Neutrophil (primary cell): ENCODE measurements at regions not wholly inside any gene's neighbourhood (a gene's known extent, or its start where the extent isn't known, plus 50 kb on each side); places are given as distances from the start of the nearest gene placed in this dataset.

Experiments used
- H3K27ac ChIP-seq: fragments of 200-600 bp; sonication (generic); 2 replicates; pipeline ENCODE4 v1.5.1; 2016; ENCODE audit warnings: mild to moderate bottlenecking, moderate library complexity
- H3K27me3 ChIP-seq: fragments of 200-600 bp; sonication (generic); 2 replicates; pipeline ENCODE4 v1.6.0; 2016; ENCODE audit warnings: mild to moderate bottlenecking
- H3K36me3 ChIP-seq: fragments of 200-600 bp; sonication (generic); 2 replicates; pipeline ENCODE4 v1.5.1; 2017
- H3K4me1 ChIP-seq, 2 experiments: fragments of 200-600 bp in 1 of 2; sonication (generic) in 1 of 2; 1 replicate in 1 of 2; 2 replicates in 1 of 2; pipeline versions ENCODE4 v1.5.1 to v1.6.1; 2013 to 2016; ENCODE audit warnings: low read depth in 1 of 2, low read length in 1 of 2, mild to moderate bottlenecking in 1 of 2, moderate library complexity in 1 of 2; ENCODE audit not compliant: control insufficient read depth in 1 of 2, insufficient read depth in 1 of 2
- H3K4me3 ChIP-seq, 2 experiments: fragments of 200-600 bp in 1 of 2; sonication (generic) in 1 of 2; 1 replicate in 1 of 2; 2 replicates in 1 of 2; pipeline ENCODE4 v1.5.1; 2013 to 2016; ENCODE audit warnings: low read depth in 1 of 2, low read length in 1 of 2, mild to moderate bottlenecking in 1 of 2, moderate library complexity in 1 of 2
- H3K9me3 ChIP-seq: fragments of 200-600 bp; sonication (generic); 2 replicates; pipeline ENCODE4 v1.5.1; 2016
- CTCF ChIP-seq: fragments of 200-600 bp; sonication (generic); IDR thresholded peaks from 2 replicates; pipeline ENCODE4 v1.5.1; 2016; ENCODE audit warnings: antibody characterized with exemption

- TF ChIP-seq CTCF: no peak
Observed at GRCh38 chr10:10951675-10952074, 66.0 kb upstream of the CELF2 start.

GRCh38 chr10:10952800-10953199 lies 64.9 kb upstream of the CELF2 start:
- Histone ChIP-seq H3K27ac (no peak overlapping the region), H3K9me3 (no peaks in the 10 kb centered on the region), H3K27me3 (peaks cover 4% of the 10 kb centered on the region), H3K4me1 (no peaks in the 10 kb centered on the region), H3K4me3 (no peak overlapping the region), H3K36me3 (no peaks in the 10 kb centered on the region)
- TF ChIP-seq CTCF: no peak

More at GRCh38 chr10:10951675-10952074, 66.0 kb upstream of the CELF2 start:
- Histone ChIP-seq H3K36me3 (no peaks in the 10 kb centered on the region), H3K4me1 (no peaks in the 10 kb centered on the region), H3K27ac (no peak overlapping the region), H3K9me3 (no peaks in the 10 kb centered on the region), H3K4me3 (no peak overlapping the region), H3K27me3 (peaks cover 7% of the 10 kb centered on the region)

- H3K27ac ChIP-seq: no peak overlapping the region
- no peaks in the 10 kb centered on the region for H3K36me3 ChIP-seq
- no peak overlapping the region for H3K4me3 ChIP-seq
- peaks cover 9% of the 10 kb centered on the region for H3K27me3 ChIP-seq
- TF ChIP-seq CTCF: no peak
- H3K9me3 ChIP-seq: no peaks in the 10 kb centered on the region
- H3K4me1 ChIP-seq: no peaks in the 10 kb centered on the region
Observed at GRCh38 chr10:10956681-10957542, 60.8 kb upstream of the CELF2 start.

GRCh38 chr10:10958041-10958440 lies 59.6 kb upstream of the CELF2 start:
- H3K27ac ChIP-seq: no peak overlapping the region
- H3K4me3 ChIP-seq: no peak overlapping the region
- no peaks in the 10 kb centered on the region for H3K36me3 ChIP-seq
- H3K27me3 ChIP-seq: peaks cover 13% of the 10 kb centered on the region
- no peaks in the 10 kb centered on the region for H3K4me1 ChIP-seq
- H3K9me3 ChIP-seq: no peaks in the 10 kb centered on the region
- no peak for TF ChIP-seq CTCF

- H3K4me3 ChIP-seq: no peak overlapping the region
- H3K27ac ChIP-seq: no peak overlapping the region
- peaks cover 13% of the 10 kb centered on the region for H3K27me3 ChIP-seq
- no peaks in the 10 kb centered on the region for H3K36me3 ChIP-seq
- H3K9me3 ChIP-seq: no peaks in the 10 kb centered on the region
- TF ChIP-seq CTCF: no peak
- H3K4me1 ChIP-seq: no peaks in the 10 kb centered on the region
Observed at GRCh38 chr10:10959666-10960065, 58.0 kb upstream of the CELF2 start.
